Endothelial cell of umbilical vein (primary cell): ENCODE measurements at regions not wholly inside any gene's neighbourhood (a gene's known extent, or its start where the extent isn't known, plus 50 kb on each side); places are given as distances from the start of the nearest gene placed in this dataset.

Source experiments
- GATA2 ChIP-seq: IDR thresholded peaks from 2 replicates; pipeline ENCODE4 v1.7.0; 2011; ENCODE audit warnings: low read depth, mild to moderate bottlenecking, moderate library complexity, mixed read lengths, low read length; ENCODE audit not compliant: insufficient read length, insufficient read depth
- JUN ChIP-seq: IDR thresholded peaks from 2 replicates; pipeline ENCODE4 v1.6.1; 2011; ENCODE audit warnings: borderline replicate concordance, low read depth; ENCODE audit not compliant: insufficient read length, insufficient read depth
- POLR2A ChIP-seq: IDR thresholded peaks from 2 replicates; pipeline ENCODE4 v1.6.1; 2012; ENCODE audit warnings: low read depth, mild to moderate bottlenecking, control low read depth, low read length
- POLR2AphosphoS5 ChIP-seq: IDR thresholded peaks from 2 replicates; pipeline ENCODE4 v1.6.1; 2012; ENCODE audit warnings: low read depth, mild to moderate bottlenecking, control low read depth, low read length, moderate library complexity; ENCODE audit not compliant: insufficient read depth
- TF ChIP-seq, protein P1 (sequence below), 2 donors: IDR thresholded peaks; 1 replicate in 1 of 2; 2 replicates in 1 of 2; pipeline ENCODE4 v1.5.1; 2011; ENCODE audit warnings: low read length in 2 of 2, mild to moderate bottlenecking in 2 of 2, moderate library complexity in 2 of 2, control low read depth in 1 of 2, inconsistent platforms in 1 of 2, low read depth in 1 of 2; ENCODE audit not compliant: insufficient read depth in 1 of 2; ENCODE audit errors: extremely low read depth in 1 of 2
- TF ChIP-seq, protein P2 (sequence below): IDR thresholded peaks from 2 replicates; pipeline ENCODE4 v1.6.1; 2011; ENCODE audit not compliant: insufficient read depth, insufficient read length

- TF ChIP-seq JUN (no peak), POLR2AphosphoS5 (no peak), POLR2A (no peak), GATA2 (no peak)
- TF ChIP-seq, protein P1, sequence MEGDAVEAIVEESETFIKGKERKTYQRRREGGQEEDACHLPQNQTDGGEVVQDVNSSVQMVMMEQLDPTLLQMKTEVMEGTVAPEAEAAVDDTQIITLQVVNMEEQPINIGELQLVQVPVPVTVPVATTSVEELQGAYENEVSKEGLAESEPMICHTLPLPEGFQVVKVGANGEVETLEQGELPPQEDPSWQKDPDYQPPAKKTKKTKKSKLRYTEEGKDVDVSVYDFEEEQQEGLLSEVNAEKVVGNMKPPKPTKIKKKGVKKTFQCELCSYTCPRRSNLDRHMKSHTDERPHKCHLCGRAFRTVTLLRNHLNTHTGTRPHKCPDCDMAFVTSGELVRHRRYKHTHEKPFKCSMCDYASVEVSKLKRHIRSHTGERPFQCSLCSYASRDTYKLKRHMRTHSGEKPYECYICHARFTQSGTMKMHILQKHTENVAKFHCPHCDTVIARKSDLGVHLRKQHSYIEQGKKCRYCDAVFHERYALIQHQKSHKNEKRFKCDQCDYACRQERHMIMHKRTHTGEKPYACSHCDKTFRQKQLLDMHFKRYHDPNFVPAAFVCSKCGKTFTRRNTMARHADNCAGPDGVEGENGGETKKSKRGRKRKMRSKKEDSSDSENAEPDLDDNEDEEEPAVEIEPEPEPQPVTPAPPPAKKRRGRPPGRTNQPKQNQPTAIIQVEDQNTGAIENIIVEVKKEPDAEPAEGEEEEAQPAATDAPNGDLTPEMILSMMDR (IDR thresholded peaks at IDR 0.05; ENCODE audit: extremely low read depth in 1 of 2, insufficient read depth in 1 of 2, low read depth in 1 of 2, low read length in 2 of 2), result no peak
- TF ChIP-seq, protein P2, sequence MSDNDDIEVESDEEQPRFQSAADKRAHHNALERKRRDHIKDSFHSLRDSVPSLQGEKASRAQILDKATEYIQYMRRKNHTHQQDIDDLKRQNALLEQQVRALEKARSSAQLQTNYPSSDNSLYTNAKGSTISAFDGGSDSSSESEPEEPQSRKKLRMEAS, result no peak
Observed at GRCh38 chr14:54207075-54207474, 189.7 kb upstream of the CDKN3 start.
